Neural cell (in vitro differentiated cells): ENCODE measurements at regions not wholly inside any gene's neighbourhood (a gene's known extent, or its start where the extent isn't known, plus 50 kb on each side); places are given as distances from the start of the nearest gene placed in this dataset.

Source experiments
- CTCF ChIP-seq: fragments of 450-650 bp; IDR thresholded peaks from 2 replicates; pipeline ENCODE4 v1.5.1; 2014; ENCODE audit warnings: antibody characterized with exemption, mild to moderate bottlenecking, moderate library complexity; ENCODE audit not compliant: poor library complexity, severe bottlenecking
- EP300 ChIP-seq: fragments of 450-650 bp; conservative IDR thresholded peaks from 2 replicates; pipeline ENCODE4 v1.6.1; 2014; ENCODE audit warnings: antibody characterized with exemption, mild to moderate bottlenecking, moderate library complexity; ENCODE audit not compliant: poor library complexity, severe bottlenecking
- EZH2 ChIP-seq: fragments of 200-600, 300-800 bp; shearing (Covaris generic), sonication (generic); IDR thresholded peaks from 2 replicates; pipeline ENCODE4 v1.6.1; 2014; ENCODE audit warnings: antibody characterized with exemption, low read length, borderline replicate concordance, mild to moderate bottlenecking; ENCODE audit not compliant: insufficient read depth, poor library complexity, severe bottlenecking
- MXI1 ChIP-seq: fragments of 450-650 bp; conservative IDR thresholded peaks from 2 replicates; pipeline ENCODE4 v1.6.1; 2014; ENCODE audit warnings: antibody characterized with exemption, mild to moderate bottlenecking; ENCODE audit not compliant: poor library complexity, severe bottlenecking
- POLR2AphosphoS5 ChIP-seq: IDR thresholded peaks from 2 replicates; pipeline ENCODE4 v1.6.1; 2012
- REST ChIP-seq: IDR thresholded peaks from 2 replicates; pipeline ENCODE4 v1.6.1; 2012; ENCODE audit warnings: borderline replicate concordance
- TAF1 ChIP-seq: IDR thresholded peaks from 2 replicates; pipeline ENCODE4 v1.6.1; 2012; ENCODE audit warnings: low read depth

GRCh38 chr2:10221443-10221842 is 81.3 kb upstream of the HPCAL1 start:
- TF ChIP-seq CTCF (no peak), REST (no peak), EZH2 (no peak), EP300 (no peak), MXI1 (no peak), POLR2AphosphoS5 (peak; percentile 67), TAF1 (no peak)
